Skeletal muscle cell (primary cell): ENCODE measurements at regions not wholly inside any gene's neighbourhood (a gene's known extent, or its start where the extent isn't known, plus 50 kb on each side); places are given as distances from the start of the nearest gene placed in this dataset.
"Not testable (repeated sequence)": the region's sequence is repeated elsewhere in the genome, so short reads cannot be mapped to it uniquely, and the experiment has no call there.

Experiments
- DNase-seq: peaks from one replicate; pipeline ENCODE4 v3.0.0-alpha.2; 2010; ENCODE audit warnings: low read depth
- H3K4me3 ChIP-seq: 2 replicates; pipeline ENCODE4 v1.5.1; 2011; ENCODE audit warnings: low read depth, mild to moderate bottlenecking, control low read depth, low read length, moderate library complexity

DNA sequence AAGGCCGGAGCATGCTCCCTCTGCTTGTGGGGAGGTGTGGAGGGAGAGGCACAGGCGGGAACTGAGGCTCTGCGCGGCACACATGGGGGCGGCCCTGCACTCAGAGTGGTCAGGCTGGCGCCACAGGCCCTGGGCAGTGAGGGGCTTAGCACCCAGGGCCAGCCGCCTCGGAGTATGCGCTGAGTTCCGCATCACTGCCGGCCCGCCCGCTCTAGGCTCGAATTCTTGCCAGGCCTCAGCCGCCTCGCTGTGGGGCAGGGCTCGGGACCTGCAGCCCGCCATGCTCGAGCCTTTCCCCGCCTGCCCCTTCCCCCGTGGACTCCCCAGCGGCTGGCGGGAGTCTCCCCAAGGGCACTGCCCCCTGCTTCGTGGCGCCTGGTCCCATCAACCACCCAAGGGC is 905.9 kb downstream of the SPATA31A6 start:
- H3K4me3 ChIP-seq, DNase-seq: not testable (repeated sequence)

GRCh38 chr9:43110376-43110775 is 926.9 kb downstream of the SPATA31A6 start:
- not testable (repeated sequence) for DNase-seq, H3K4me3 ChIP-seq

DNA sequence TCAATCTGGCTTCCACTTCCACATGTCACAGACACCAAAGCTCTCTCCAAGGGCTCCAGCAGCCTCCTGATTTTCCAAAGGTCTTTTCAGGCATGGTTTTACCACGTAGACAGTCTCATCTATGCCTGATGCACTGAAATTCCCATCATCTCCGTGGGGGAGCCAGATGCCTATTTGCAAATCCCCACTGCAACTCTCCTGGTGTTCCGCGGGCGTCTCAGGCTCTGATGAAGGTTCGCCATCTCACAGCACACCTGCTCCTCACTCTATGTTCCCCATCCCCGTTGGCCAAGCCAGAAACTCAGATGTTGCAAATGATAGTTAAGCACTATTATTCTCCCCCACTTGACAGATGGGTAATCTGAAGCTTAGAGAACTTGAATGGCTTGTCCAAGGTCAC is 929.4 kb downstream of the SPATA31A6 start:
- not testable (repeated sequence) for DNase-seq, H3K4me3 ChIP-seq

DNA sequence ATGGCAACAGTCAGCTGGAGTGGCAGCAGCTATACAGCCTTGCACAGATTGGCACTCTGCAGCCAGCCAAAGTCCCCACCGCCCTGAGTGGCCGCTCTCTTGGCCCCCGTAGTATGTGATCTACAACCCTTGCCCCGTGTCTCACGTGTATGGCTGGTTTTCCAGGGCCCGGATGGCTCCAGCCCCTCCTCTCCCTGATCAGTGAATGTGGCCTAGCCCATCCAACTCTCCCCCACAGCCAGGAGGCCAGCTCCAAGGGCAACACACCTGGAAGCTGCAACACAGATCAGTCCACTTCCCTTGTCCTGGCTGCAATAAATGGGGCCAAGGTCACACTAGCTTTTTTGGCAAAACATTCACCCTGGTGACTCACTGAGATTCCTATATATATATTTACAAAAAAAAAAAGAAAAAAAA is 932.4 kb downstream of the SPATA31A6 start:
- not testable (repeated sequence) for H3K4me3 ChIP-seq, DNase-seq

DNA sequence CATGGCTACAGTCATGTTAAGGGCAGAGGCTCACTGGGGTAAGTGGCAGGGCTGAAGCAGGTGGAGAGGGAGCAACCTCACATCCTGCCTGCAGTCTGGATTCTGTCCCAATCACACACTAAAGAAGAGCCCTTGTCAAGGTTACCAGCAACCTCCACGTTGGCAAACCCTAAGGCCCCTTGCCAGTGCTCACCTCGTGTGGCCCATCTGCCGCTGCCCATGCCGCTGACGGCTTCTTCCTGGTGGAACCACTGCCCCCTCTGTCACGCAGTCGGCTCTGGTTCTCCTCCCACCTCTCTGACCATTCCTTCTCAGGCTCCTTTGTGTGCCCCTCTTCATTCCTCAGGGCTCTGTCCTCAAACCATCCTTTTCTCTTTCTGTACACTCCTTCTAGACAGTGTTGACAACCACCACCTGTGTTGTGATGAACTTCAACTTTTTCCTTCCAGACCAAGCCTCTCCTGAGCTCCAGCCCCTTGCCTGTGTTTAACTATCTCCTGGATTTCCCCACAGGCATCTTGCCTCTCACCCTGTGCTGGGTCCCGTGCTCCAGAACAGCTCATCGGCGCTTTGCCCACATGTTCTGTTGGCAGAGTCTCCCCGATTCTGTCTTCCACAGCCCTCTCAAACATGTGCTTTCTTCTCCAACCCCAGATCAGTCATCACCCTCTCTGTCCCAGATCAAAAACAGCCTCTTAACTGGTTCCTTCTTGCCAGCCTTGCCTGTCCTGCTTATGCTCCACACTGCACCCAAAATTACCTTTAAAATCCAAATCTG is 934.8 kb downstream of the SPATA31A6 start:
- H3K4me3 ChIP-seq, DNase-seq: not testable (repeated sequence)

DNA sequence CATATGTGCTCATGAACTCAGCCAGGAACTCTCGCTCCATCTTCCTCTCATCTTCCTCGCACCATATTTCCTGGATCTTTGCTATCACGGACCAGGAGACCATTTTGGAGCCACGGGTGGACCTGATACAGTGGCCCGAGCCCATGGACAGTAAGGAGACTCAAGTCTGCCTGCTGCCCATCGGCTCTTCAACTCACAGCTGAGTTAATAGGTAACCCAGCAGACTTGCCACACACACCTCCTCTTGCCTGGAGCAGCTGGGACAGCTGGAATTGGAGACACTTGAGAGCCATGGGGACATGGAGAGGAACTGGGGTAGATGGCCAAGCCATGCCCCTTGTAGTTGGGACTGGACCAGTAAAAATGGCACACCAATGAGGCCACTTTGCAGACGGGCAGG is 936.1 kb downstream of the SPATA31A6 start:
- DNase-seq, H3K4me3 ChIP-seq: not testable (repeated sequence)

GRCh38 chr9:43119978-43120377 is 936.5 kb downstream of the SPATA31A6 start:
- DNase-seq, H3K4me3 ChIP-seq: not testable (repeated sequence)

GRCh38 chr9:43125894-43126293 is 942.4 kb downstream of the SPATA31A6 start:
- not testable (repeated sequence) for H3K4me3 ChIP-seq, DNase-seq

GRCh38 chr9:43127026-43127775 is 943.7 kb downstream of the SPATA31A6 start:
- not testable (repeated sequence) for DNase-seq, H3K4me3 ChIP-seq

DNA sequence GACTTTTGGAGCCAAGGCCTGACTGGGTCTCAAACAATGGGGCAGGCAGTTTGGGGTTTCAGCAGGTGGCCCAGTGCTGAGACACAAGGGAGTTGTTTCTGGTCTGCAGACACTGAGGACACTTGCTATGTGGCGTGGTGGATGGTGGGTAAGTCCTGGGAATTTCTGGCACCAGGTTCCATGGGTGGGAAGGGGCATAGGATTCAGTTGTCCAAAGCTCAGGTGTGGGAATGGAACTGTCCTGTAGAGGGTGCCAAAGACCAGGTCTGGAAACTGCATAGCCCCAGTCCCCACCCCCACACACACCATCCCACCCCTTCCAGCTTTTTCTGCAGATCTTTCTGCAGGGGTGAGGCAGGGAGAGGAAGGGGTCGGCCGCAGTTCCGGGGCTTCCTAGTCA is 944.5 kb downstream of the SPATA31A6 start:
- DNase-seq, H3K4me3 ChIP-seq: not testable (repeated sequence)

DNA sequence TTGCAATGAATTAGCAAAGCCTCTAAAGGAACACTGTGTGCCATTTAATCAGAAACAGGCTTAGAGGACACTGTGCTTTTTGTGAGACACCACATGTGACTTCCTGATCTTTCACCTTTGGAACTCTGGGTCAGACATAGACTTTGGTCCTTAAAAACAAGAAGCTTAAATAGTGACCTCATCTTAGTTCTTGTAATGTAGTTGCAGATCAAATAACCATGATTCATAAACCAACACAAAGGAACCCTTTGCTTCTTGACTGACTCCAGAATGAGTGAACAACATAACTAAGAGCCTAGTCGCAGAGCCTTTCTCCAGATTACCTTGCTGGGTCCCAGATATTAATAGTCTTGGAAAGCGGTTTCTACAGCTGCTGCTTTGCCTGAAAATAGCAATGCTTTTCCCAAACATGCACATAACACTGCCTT is 947.3 kb downstream of the SPATA31A6 start:
- DNase-seq: peak; percentile 45
- H3K4me3 ChIP-seq: not testable (repeated sequence)

DNA sequence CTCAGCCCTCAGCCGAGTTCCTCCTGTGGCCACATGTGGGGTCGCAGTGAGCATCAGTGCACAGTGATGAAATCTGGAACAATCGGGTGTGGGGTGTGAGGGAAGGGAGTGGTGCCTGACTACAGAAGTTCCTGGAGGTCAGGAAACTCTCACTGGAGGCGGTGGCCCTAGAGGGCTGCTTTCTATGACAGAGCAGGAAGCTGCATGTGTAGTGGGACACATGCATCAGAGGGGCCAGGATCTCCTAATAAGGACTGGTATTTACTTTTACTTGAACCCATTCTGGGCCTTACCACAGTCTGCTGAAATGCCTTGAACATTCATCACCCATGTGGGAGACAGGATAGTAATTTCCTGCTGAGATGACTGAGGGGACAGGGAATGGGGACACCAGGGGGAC is 952.0 kb downstream of the SPATA31A6 start:
- H3K4me3 ChIP-seq: not testable (repeated sequence)
- peak; percentile 25 for DNase-seq

DNA sequence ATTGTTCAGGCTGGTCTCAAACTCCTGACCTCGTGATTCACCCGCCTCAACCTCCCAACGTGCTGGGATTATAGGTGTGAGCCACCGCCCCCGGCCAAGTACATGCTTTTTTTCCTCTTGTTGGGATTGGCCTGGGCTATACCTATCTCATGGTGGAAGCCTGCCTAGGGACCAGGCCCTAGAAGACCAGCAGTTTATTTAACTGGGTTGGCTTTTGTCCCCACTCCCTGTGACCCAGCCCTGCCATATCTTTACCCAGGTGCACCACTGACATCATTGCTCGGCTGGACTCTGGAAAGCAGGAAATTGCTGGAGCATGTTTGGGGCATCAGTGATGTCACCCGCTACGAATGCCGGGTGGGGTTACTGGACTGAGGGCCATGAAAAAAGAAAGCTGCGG is 955.5 kb downstream of the SPATA31A6 start:
- not testable (repeated sequence) for H3K4me3 ChIP-seq, DNase-seq

DNA sequence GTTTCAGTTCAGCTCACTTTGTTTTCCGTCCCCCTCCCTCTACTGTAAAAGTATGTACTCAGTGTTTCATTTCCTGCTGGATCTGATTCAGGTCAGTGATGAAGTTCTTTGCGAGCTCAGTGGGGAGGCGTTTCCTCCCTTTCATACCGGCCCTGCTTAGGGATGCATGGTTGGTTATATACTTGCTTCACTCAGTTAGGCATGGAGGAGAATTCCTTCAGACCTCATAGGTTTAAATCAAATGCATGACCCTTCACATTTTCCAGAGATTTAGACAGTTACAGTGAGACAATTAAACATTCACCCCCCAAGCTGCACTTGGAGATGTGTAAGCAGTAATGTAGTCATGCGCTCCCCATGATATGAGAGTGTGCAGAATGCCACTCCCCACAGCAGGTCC is 955.9 kb downstream of the SPATA31A6 start:
- not testable (repeated sequence) for DNase-seq, H3K4me3 ChIP-seq

GRCh38 chr9:43139878-43140608 is 956.6 kb downstream of the SPATA31A6 start:
- not testable (repeated sequence) for H3K4me3 ChIP-seq
- DNase-seq: peak; percentile 45
